ENCODE measurements at regions not wholly inside any gene's neighbourhood (a gene's known extent, or its start where the extent isn't known, plus 50 kb on each side); places are given as distances from the start of the nearest gene placed in this dataset.

GRCh38 chr17:68686108-68686988 lies 85.2 kb upstream of the FAM20A start:
- in situ Hi-C loops (cut with HindIII; ENCODE audit: low sequenced_read_pairs) = no loop called here
- TF ChIP-seq CTCF (IDR thresholded peaks at IDR 0.05; ENCODE audit: low read depth, low read length) = no peak
- DNase-seq (ENCODE audit: low read depth, low spot score) = no peak
- H3K4me3 ChIP-seq (ENCODE audit: low read depth, low read length) = no peak overlapping the region

- no peak overlapping the region for H3K4me3 ChIP-seq (ENCODE audit: low read depth, low read length)
- in situ Hi-C loops (cut with HindIII; ENCODE audit: low sequenced_read_pairs) = no loop called here
- DNase-seq (ENCODE audit: low read depth, low spot score) = no peak
- TF ChIP-seq CTCF (IDR thresholded peaks at IDR 0.05; ENCODE audit: low read depth, low read length) = no peak
Measured at GRCh38 chr17:68684949-68685357, 83.8 kb upstream of the FAM20A start.

- in situ Hi-C loops (cut with HindIII; ENCODE audit: low sequenced_read_pairs) = no loop called here
- no peak for DNase-seq (ENCODE audit: low read depth, low spot score)
- H3K4me3 ChIP-seq (ENCODE audit: low read depth, low read length) = no peak overlapping the region
- TF ChIP-seq CTCF (IDR thresholded peaks at IDR 0.05; ENCODE audit: low read depth, low read length) = no peak
Measured at GRCh38 chr17:68682903-68683302, 81.7 kb upstream of the FAM20A start.

GRCh38 chr17:68679882-68680281 lies 78.7 kb upstream of the FAM20A start:
- in situ Hi-C loops (cut with HindIII; ENCODE audit: low sequenced_read_pairs) = no loop called here
- no peak overlapping the region for H3K4me3 ChIP-seq (ENCODE audit: low read depth, low read length)
- no peak for DNase-seq (ENCODE audit: low read depth, low spot score)
- TF ChIP-seq CTCF (IDR thresholded peaks at IDR 0.05; ENCODE audit: low read depth, low read length) = no peak

GRCh38 chr17:68676856-68677255 lies 75.7 kb upstream of the FAM20A start:
- DNase-seq (ENCODE audit: low read depth, low spot score) = no peak
- H3K4me3 ChIP-seq (ENCODE audit: low read depth, low read length) = no peak overlapping the region
- in situ Hi-C loops (cut with HindIII; ENCODE audit: low sequenced_read_pairs) = no loop called here
- no peak for TF ChIP-seq CTCF (IDR thresholded peaks at IDR 0.05; ENCODE audit: low read depth, low read length)

- in situ Hi-C loops (cut with HindIII; ENCODE audit: low sequenced_read_pairs) = no loop called here
- H3K4me3 ChIP-seq (ENCODE audit: low read depth, low read length) = no peak overlapping the region
- no peak for DNase-seq (ENCODE audit: low read depth, low spot score)
- no peak for TF ChIP-seq CTCF (IDR thresholded peaks at IDR 0.05; ENCODE audit: low read depth, low read length)
Measured at GRCh38 chr17:68675723-68676122, 74.6 kb upstream of the FAM20A start.
